ENCODE measurements at regions not wholly inside any gene's neighbourhood (a gene's known extent, or its start where the extent isn't known, plus 50 kb on each side); places are given as distances from the start of the nearest gene placed in this dataset.

DNA sequence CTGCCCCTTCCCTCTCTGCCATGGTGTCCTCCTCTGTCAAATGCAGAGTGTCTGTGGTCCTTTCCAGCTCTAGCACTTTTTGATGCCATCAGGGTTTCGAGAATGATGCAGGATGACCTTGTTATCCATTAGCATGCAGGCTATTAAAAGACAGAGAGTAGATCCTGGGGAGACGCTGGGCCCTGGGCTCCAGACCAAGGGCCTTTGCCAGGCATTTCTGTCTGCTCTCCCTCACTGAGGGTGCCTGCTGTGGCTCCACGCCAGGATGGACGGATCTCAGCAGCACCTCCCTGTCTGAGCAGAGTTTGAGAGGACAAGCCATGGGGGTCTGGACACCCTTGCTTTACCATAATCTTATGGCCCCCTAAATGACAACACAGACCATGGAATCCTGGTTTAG is 110.8 kb upstream of the CD82 start:
- CTCF ChIA-PET = no interaction called here
- Mint-ChIP-seq H3K4me1 (ENCODE audit: low read depth, unreplicated experiment) (no peaks in the 10 kb centered on the region), H3K36me3 (ENCODE audit: insufficient read depth, unreplicated experiment) (no peaks in the 10 kb centered on the region), H3K4me3 (ENCODE audit: low read depth, unreplicated experiment) (no peak overlapping the region), H3K9me3 (ENCODE audit: low read depth, unreplicated experiment) (no peaks in the 10 kb centered on the region), H3K27ac (ENCODE audit: unreplicated experiment) (no peak overlapping the region), H3K27me3 (ENCODE audit: unreplicated experiment) (peaks cover 61% of the 10 kb centered on the region)
- TF ChIP-seq, protein P1, sequence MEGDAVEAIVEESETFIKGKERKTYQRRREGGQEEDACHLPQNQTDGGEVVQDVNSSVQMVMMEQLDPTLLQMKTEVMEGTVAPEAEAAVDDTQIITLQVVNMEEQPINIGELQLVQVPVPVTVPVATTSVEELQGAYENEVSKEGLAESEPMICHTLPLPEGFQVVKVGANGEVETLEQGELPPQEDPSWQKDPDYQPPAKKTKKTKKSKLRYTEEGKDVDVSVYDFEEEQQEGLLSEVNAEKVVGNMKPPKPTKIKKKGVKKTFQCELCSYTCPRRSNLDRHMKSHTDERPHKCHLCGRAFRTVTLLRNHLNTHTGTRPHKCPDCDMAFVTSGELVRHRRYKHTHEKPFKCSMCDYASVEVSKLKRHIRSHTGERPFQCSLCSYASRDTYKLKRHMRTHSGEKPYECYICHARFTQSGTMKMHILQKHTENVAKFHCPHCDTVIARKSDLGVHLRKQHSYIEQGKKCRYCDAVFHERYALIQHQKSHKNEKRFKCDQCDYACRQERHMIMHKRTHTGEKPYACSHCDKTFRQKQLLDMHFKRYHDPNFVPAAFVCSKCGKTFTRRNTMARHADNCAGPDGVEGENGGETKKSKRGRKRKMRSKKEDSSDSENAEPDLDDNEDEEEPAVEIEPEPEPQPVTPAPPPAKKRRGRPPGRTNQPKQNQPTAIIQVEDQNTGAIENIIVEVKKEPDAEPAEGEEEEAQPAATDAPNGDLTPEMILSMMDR (IDR thresholded peaks at IDR 0.05; ENCODE audit: unreplicated experiment) = no peak
- BruUV-seq (replicated peaks) = no TSS peak
- DNase-seq = no peak
- intact Hi-C loops (cut with micrococcal nuclease; ENCODE audit: unreplicated experiment) = no loop called here

DNA sequence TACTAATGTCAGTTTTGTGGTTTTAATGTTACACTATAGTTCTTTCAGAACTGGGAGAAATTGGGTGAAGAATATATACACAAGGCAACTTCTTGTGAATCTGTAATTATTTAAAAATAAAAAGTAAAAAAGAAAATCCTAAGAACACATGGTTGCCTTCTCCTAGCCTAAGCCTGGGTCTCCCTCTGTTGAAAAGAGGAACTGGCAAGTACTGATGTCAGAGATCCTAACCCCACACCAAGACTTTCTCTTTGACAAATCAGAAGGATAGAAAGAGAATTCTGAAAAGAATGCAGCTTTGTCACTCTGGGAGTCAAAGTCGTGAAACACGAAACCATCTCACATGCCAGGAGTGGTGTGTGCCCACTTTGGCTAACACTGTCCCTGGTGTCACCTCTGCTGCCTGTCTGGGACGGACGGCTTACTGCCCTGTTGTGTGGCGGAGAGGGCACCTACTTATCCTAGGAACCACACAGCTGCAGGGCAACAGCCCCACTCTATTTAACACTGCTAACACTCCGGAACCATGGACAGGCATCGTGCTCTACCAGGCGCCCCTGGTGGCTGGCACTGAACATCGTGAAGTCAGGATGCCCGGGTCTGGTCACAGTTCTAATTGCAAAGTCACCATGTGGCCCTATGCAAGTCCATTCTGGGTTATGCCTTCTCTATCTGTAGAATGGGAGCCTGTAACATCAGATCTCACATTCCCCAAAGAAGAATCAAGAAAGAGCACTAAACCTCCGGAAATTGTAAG is 108.7 kb upstream of the CD82 start:
- H3K27me3 Mint-ChIP-seq (ENCODE audit: unreplicated experiment) = peaks cover 71% of the 10 kb centered on the region

DNA sequence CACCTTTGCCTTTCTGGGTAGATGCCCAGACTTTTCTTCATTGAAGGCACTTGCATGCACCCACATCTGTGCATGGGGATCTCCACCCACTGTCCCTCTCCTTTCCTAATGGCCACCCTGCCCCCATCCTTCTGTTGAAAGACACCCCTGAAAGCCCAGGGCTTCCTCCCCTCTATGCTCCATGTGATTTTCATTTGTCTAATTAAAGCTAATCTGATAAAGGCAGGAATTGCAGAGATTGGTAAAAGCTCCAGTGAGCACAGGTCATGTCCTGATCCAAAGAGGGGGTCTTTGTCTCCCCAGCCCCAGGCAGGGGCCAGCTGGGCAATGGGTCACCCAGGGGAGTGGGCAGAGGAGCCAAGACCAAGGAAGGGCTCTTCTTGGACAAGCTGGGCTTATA is 107.6 kb upstream of the CD82 start:
- Mint-ChIP-seq H3K36me3 (ENCODE audit: insufficient read depth, unreplicated experiment) (no peaks in the 10 kb centered on the region), H3K27me3 (ENCODE audit: unreplicated experiment) (peaks cover 71% of the 10 kb centered on the region), H3K4me1 (ENCODE audit: low read depth, unreplicated experiment) (no peaks in the 10 kb centered on the region), H3K27ac (ENCODE audit: unreplicated experiment) (no peak overlapping the region), H3K9me3 (ENCODE audit: low read depth, unreplicated experiment) (no peaks in the 10 kb centered on the region), H3K4me3 (ENCODE audit: low read depth, unreplicated experiment) (no peak overlapping the region)
- TF ChIP-seq, protein P1 (IDR thresholded peaks at IDR 0.05; ENCODE audit: unreplicated experiment) = no peak
- DNase-seq = no peak
- intact Hi-C loops (cut with micrococcal nuclease; ENCODE audit: unreplicated experiment) = no loop called here
- BruUV-seq (replicated peaks) = no TSS peak
- CTCF ChIA-PET = no interaction called here

More for the DNA sequence above, 108.7 kb upstream of the CD82 start:
- no peak overlapping the region for H3K27ac Mint-ChIP-seq (ENCODE audit: unreplicated experiment)
- H3K36me3 Mint-ChIP-seq (ENCODE audit: insufficient read depth, unreplicated experiment) = no peaks in the 10 kb centered on the region
- intact Hi-C loops (cut with micrococcal nuclease; ENCODE audit: unreplicated experiment) = no loop called here
- H3K4me1 Mint-ChIP-seq (ENCODE audit: low read depth, unreplicated experiment) = no peaks in the 10 kb centered on the region
- H3K4me3 Mint-ChIP-seq (ENCODE audit: low read depth, unreplicated experiment) = no peak overlapping the region
- CTCF ChIA-PET = no interaction called here
- peak; percentile 37 for DNase-seq
- TF ChIP-seq, protein P1 (IDR thresholded peaks at IDR 0.05; ENCODE audit: unreplicated experiment) = no peak
- H3K9me3 Mint-ChIP-seq (ENCODE audit: low read depth, unreplicated experiment) = no peaks in the 10 kb centered on the region
- BruUV-seq (replicated peaks) = no TSS peak

DNA sequence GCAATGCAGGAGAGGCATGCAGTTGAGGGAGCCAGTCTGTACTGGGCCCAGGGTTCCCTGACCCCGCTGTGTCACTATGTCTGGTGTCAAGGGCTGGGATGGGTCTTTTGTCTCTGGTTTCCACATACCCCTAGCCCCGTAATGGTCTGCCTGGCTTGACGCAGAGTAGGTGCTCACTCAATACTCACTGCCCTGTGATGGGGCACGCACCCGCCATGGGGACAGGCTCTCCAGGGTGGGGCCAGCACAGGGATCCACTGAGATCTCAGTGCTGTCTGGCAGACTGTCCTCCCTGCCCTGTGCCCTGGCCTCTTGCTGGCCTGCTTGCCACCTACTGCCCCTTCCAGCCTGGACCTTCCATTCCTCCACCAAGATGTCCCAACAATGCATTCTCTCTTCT is 101.7 kb upstream of the CD82 start:
- BruUV-seq (replicated peaks) = no TSS peak
- Mint-ChIP-seq H3K36me3 (ENCODE audit: insufficient read depth, unreplicated experiment) (no peaks in the 10 kb centered on the region), H3K27ac (ENCODE audit: unreplicated experiment) (no peak overlapping the region), H3K27me3 (ENCODE audit: unreplicated experiment) (peaks cover 96% of the 10 kb centered on the region), H3K4me1 (ENCODE audit: low read depth, unreplicated experiment) (no peaks in the 10 kb centered on the region), H3K4me3 (ENCODE audit: low read depth, unreplicated experiment) (no peak overlapping the region), H3K9me3 (ENCODE audit: low read depth, unreplicated experiment) (peaks cover 10% of the 10 kb centered on the region)
- intact Hi-C loops (cut with micrococcal nuclease; ENCODE audit: unreplicated experiment) = no loop called here
- TF ChIP-seq, protein P1 (IDR thresholded peaks at IDR 0.05; ENCODE audit: unreplicated experiment) = no peak
- CTCF ChIA-PET = no interaction called here
- no peak for DNase-seq
